HUES64 (cell line): ENCODE measurements at regions not wholly inside any gene's neighbourhood (a gene's known extent, or its start where the extent isn't known, plus 50 kb on each side); places are given as distances from the start of the nearest gene placed in this dataset.
A peak's percentile ranks its signal among the peaks of the same experiment; 100 is the strongest.

Source experiments
- H3K27ac ChIP-seq: 2 replicates; pipeline ENCODE4 v1.7.0; 2013; ENCODE audit warnings: low read depth, low read length, inconsistent platforms
- H3K27me3 ChIP-seq: 2 replicates; pipeline ENCODE4 v1.6.1; 2013; ENCODE audit warnings: mild to moderate bottlenecking, low read length; ENCODE audit not compliant: insufficient read depth
- H3K36me3 ChIP-seq: 2 replicates; pipeline ENCODE4 v1.6.1; 2013; ENCODE audit warnings: mild to moderate bottlenecking, low read length; ENCODE audit not compliant: insufficient read depth
- H3K4me1 ChIP-seq: 2 replicates; pipeline ENCODE4 v1.6.1; 2013; ENCODE audit warnings: mild to moderate bottlenecking, low read length, moderate library complexity; ENCODE audit not compliant: insufficient read depth
- H3K4me3 ChIP-seq: 2 replicates; pipeline ENCODE4 v1.5.1; 2013; ENCODE audit warnings: mild to moderate bottlenecking, low read length, moderate library complexity
- H3K9ac ChIP-seq: 2 replicates; pipeline ENCODE4 v1.6.1; 2013; ENCODE audit warnings: mild to moderate bottlenecking, low read depth, low read length
- H3K9me3 ChIP-seq: 2 replicates; pipeline ENCODE4 v1.6.1; 2013; ENCODE audit warnings: low read depth, low read length; ENCODE audit not compliant: insufficient read depth
- WGBS: fragments of 150-250, 120-280 bp; methylation state at CpG from one replicate; pipeline ENCODE4 v1.1.7; 2013; ENCODE audit warnings: missing lambda C conversion rate; 5-methylcytosine and 5-hydroxymethylcytosine counted together

DNA sequence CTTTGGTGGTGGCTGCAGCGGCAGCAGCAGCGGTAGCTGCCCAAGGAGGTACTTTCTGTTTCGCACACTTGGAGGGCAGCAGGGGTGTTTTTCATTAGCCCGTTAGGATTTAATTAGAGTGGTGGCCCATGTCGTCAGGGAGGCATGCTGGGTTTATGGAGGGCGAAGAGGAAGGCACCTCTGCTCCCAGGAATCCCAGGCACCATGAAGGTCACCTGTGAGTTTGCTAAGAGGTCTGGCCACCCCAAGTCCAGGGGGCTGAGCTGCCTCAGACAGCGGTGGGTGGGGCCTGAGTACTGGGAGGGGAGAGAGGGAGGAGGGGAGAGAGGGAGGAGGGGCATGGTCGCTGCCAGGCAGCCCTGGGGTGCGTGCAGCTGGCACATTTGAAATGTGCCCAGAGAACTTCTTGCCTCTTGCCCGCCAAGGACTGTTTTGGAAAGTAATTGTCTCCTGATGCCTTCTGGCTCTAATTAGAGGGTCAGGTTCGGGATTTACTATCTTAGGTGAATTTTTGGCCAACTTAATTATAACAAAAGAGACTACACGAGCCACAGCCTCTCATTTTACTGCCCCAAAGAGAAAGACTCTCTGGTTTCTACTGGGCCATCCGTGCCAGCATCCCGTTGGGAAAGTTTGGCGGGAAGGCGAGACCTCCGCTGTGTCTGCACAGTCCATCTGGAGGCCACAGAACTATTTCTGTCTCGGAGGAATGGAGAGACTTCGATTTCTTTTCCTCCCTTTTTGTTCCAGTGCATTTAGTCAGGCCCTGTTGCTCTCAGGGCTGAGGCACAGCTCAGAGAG lies 62.0 kb downstream of the GLI2 start:
- H3K27ac ChIP-seq: peak overlapping the region; percentile 37; the same call in 1 of the 2 replicates
- H3K27me3 ChIP-seq: no peaks in the 10 kb centered on the region
- H3K36me3 ChIP-seq: no peaks in the 10 kb centered on the region; the same call in 1 of the 2 replicates
- 77% methylated on average over 19 of the region's 19 CpGs for whole genome bisulfite sequencing
- H3K4me1 ChIP-seq: peaks cover 37% of the 10 kb centered on the region
- H3K9me3 ChIP-seq: no peaks in the 10 kb centered on the region
- no peak overlapping the region for H3K9ac ChIP-seq
- no peak overlapping the region for H3K4me3 ChIP-seq

GRCh38 chr2:120798567-120799247 lies 63.0 kb downstream of the GLI2 start:
- Histone ChIP-seq H3K4me1 (peaks cover 41% of the 10 kb centered on the region), H3K4me3 (no peak overlapping the region), H3K27me3 (no peaks in the 10 kb centered on the region), H3K27ac (no peak overlapping the region), H3K9me3 (no peaks in the 10 kb centered on the region), H3K9ac (no peak overlapping the region), H3K36me3 (no peaks in the 10 kb centered on the region; the same call in 1 of the 2 replicates)
- WGBS: 69% methylated on average over 8 of the region's 8 CpGs

DNA sequence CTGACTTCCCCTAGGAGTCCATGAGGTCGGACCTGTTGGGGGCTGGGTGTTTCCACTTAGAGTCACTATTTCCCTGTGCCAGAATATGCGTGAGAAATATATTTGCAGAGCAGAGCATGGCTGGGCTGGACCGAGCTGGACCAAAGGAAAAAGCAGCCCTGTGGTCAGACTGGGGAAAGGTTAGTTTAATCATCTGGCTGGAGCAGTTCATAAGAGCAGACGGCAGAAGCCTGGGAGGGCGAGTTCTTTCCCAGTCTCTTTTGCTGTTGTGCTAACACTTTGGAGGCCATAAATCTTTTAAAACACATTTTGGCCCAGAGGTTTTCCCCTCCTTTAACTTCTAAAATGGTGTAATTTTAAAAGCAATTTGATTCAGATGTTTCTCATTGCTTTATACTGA lies 66.5 kb downstream of the GLI2 start:
- Histone ChIP-seq H3K9me3 (no peaks in the 10 kb centered on the region), H3K36me3 (peaks cover 11% of the 10 kb centered on the region), H3K4me3 (no peak overlapping the region), H3K27me3 (no peaks in the 10 kb centered on the region), H3K9ac (no peak overlapping the region), H3K4me1 (peaks cover 34% of the 10 kb centered on the region), H3K27ac (no peak overlapping the region)
- WGBS: 85% methylated on average over 5 of the region's 5 CpGs

GRCh38 chr2:120802867-120803484 lies 67.3 kb downstream of the GLI2 start:
- no peak overlapping the region for H3K27ac ChIP-seq
- 95% methylated on average over 3 of the region's 3 CpGs for WGBS

GRCh38 chr2:120803764-120804335 lies 68.2 kb downstream of the GLI2 start:
- Histone ChIP-seq H3K36me3 (peaks cover 19% of the 10 kb centered on the region), H3K9me3 (no peaks in the 10 kb centered on the region), H3K4me3 (no peak overlapping the region), H3K27ac (no peak overlapping the region), H3K9ac (no peak overlapping the region), H3K27me3 (no peaks in the 10 kb centered on the region), H3K4me1 (peaks cover 17% of the 10 kb centered on the region)
- WGBS: 91% methylated on average over 11 of the region's 11 CpGs

More at GRCh38 chr2:120802867-120803484, 67.3 kb downstream of the GLI2 start:
- Histone ChIP-seq H3K4me3 (no peak overlapping the region), H3K36me3 (peaks cover 11% of the 10 kb centered on the region), H3K27me3 (no peaks in the 10 kb centered on the region), H3K9me3 (no peaks in the 10 kb centered on the region), H3K9ac (no peak overlapping the region), H3K4me1 (peaks cover 26% of the 10 kb centered on the region)

- 88% methylated on average over 6 of the region's 6 CpGs for WGBS
Observed at GRCh38 chr2:120804459-120804858, 68.8 kb downstream of the GLI2 start.

DNA sequence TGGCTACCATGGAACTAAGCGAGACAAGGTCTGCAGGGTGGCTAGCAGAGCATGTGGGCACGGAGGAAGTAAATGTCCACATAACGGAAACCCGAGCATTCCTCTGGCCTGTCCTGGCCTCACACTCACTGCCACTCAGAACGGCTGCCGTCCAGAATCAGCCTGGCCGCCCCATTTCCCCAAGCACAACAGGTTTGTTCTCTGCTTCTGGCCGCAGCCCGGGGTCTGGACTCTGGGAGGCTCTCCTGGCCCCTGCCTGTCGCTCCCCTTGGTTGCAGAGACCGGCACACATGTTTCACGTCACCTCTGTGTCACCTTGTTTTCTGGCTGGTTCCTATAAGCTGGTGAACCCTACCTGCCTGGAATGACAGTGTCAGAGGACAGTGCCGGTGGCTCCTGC lies 69.3 kb downstream of the GLI2 start:
- peaks cover 20% of the 10 kb centered on the region for H3K36me3 ChIP-seq
- H3K27me3 ChIP-seq: no peaks in the 10 kb centered on the region
- H3K4me1 ChIP-seq: peaks cover 16% of the 10 kb centered on the region; the same call in 1 of the 2 replicates
- H3K9ac ChIP-seq: no peak overlapping the region
- WGBS: 95% methylated on average over 13 of the region's 13 CpGs
- H3K27ac ChIP-seq: no peak overlapping the region
- no peaks in the 10 kb centered on the region for H3K9me3 ChIP-seq
- H3K4me3 ChIP-seq: no peak overlapping the region

More at GRCh38 chr2:120804459-120804858, 68.8 kb downstream of the GLI2 start:
- peaks cover 20% of the 10 kb centered on the region for H3K36me3 ChIP-seq
- H3K4me3 ChIP-seq: no peak overlapping the region
- no peaks in the 10 kb centered on the region for H3K27me3 ChIP-seq
- no peak overlapping the region for H3K27ac ChIP-seq
- H3K4me1 ChIP-seq: peaks cover 16% of the 10 kb centered on the region; the same call in 1 of the 2 replicates
- H3K9ac ChIP-seq: no peak overlapping the region
- no peaks in the 10 kb centered on the region for H3K9me3 ChIP-seq

GRCh38 chr2:120805602-120806001 lies 69.9 kb downstream of the GLI2 start:
- WGBS: 93% methylated on average over 4 of the region's 4 CpGs

DNA sequence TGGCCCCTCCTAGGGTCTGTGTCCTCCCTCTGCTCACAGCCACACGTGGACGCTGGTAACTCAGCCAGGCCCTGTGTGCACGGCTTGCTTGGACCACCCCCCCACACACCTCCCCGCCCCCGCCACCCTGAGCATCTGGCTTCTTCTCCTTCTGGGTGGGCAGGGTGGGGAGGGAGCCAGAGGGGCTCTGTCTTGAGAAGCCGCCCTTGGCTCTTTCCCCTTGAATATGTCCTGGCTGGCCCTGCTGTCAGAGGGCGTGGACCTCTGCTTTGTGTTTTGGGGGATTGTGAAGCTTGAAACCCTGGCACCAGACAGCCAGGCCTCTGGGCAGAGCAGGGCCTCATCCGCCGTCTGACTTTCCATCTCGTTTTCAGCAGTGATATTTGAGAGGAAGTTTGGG lies 72.1 kb downstream of the GLI2 start:
- Histone ChIP-seq H3K9ac (no peak overlapping the region), H3K36me3 (peaks cover 20% of the 10 kb centered on the region), H3K9me3 (no peaks in the 10 kb centered on the region), H3K27ac (no peak overlapping the region), H3K4me1 (peaks cover 3% of the 10 kb centered on the region; the same call in 1 of the 2 replicates), H3K27me3 (no peaks in the 10 kb centered on the region), H3K4me3 (no peak overlapping the region)
- 92% methylated on average over 8 of the region's 10 CpGs for WGBS

More at GRCh38 chr2:120805602-120806001, 69.9 kb downstream of the GLI2 start:
- H3K27ac ChIP-seq: no peak overlapping the region
- H3K27me3 ChIP-seq: no peaks in the 10 kb centered on the region
- H3K4me1 ChIP-seq: peaks cover 16% of the 10 kb centered on the region; the same call in 1 of the 2 replicates
- H3K9me3 ChIP-seq: no peaks in the 10 kb centered on the region
- H3K4me3 ChIP-seq: no peak overlapping the region
- peaks cover 20% of the 10 kb centered on the region for H3K36me3 ChIP-seq
- no peak overlapping the region for H3K9ac ChIP-seq

- Histone ChIP-seq H3K4me1 (no peaks in the 10 kb centered on the region), H3K4me3 (no peak overlapping the region), H3K27ac (no peak overlapping the region), H3K36me3 (peaks cover 22% of the 10 kb centered on the region), H3K27me3 (no peaks in the 10 kb centered on the region), H3K9ac (no peak overlapping the region), H3K9me3 (no peaks in the 10 kb centered on the region)
- 98% methylated on average over 2 of the region's 2 CpGs for WGBS
Observed at GRCh38 chr2:120809151-120809550, 73.5 kb downstream of the GLI2 start.
